GM19438 (cell line): ENCODE measurements at regions not wholly inside any gene's neighbourhood (a gene's known extent, or its start where the extent isn't known, plus 50 kb on each side); places are given as distances from the start of the nearest gene placed in this dataset.

Experiments used
- ATAC-seq: cut with Tn5 transposase; IDR thresholded peaks from one replicate; pipeline ENCODE4 v1.9.1; 2021; ENCODE audit warnings: low read depth; ENCODE audit not compliant: unreplicated experiment

GRCh38 chr7:32273297-32273696, 203.1 kb upstream of the PDE1C start:
- ATAC-seq, result peak; percentile 60

- no peak for ATAC-seq
These were observed 196.8 kb upstream of the PDE1C start for GRCh38 chr7:32266932-32267475.

GRCh38 chr7:32264702-32265284, 194.6 kb upstream of the PDE1C start:
- no peak for ATAC-seq

GRCh38 chr7:32263611-32264010, 193.4 kb upstream of the PDE1C start:
- ATAC-seq, result no peak

GRCh38 chr7:32262315-32262714, 192.1 kb upstream of the PDE1C start:
- no peak for ATAC-seq

- peak; percentile 94 for ATAC-seq
These were observed 189.9 kb upstream of the PDE1C start for GRCh38 chr7:32259931-32260596.

- ATAC-seq, result no peak
These were observed 188.1 kb upstream of the PDE1C start for GRCh38 chr7:32258265-32258664.

GRCh38 chr7:32257621-32258020, 187.4 kb upstream of the PDE1C start:
- no peak for ATAC-seq

- ATAC-seq, result no peak
These were observed 186.6 kb upstream of the PDE1C start for GRCh38 chr7:32256811-32257210.

- no peak for ATAC-seq
These were observed 186.2 kb upstream of the PDE1C start for GRCh38 chr7:32256376-32256775.

- no peak for ATAC-seq
These were observed 184.8 kb upstream of the PDE1C start for GRCh38 chr7:32255036-32255435.

GRCh38 chr7:32253299-32253698, 183.1 kb upstream of the PDE1C start:
- ATAC-seq, result no peak

- ATAC-seq, result no peak
These were observed 181.5 kb upstream of the PDE1C start for GRCh38 chr7:32251659-32252058.

GRCh38 chr7:32250471-32251260, 180.5 kb upstream of the PDE1C start:
- no peak for ATAC-seq

GRCh38 chr7:32250003-32250402, 179.8 kb upstream of the PDE1C start:
- no peak for ATAC-seq

GRCh38 chr7:32248522-32248921, 178.3 kb upstream of the PDE1C start:
- ATAC-seq, result no peak

GRCh38 chr7:32244806-32245345, 174.7 kb upstream of the PDE1C start:
- no peak for ATAC-seq

- no peak for ATAC-seq
These were observed 173.6 kb upstream of the PDE1C start for GRCh38 chr7:32243687-32244290.

- ATAC-seq, result no peak
These were observed 172.2 kb upstream of the PDE1C start for GRCh38 chr7:32242436-32242835.

- ATAC-seq, result no peak
These were observed 171.4 kb upstream of the PDE1C start for GRCh38 chr7:32241636-32242035.

GRCh38 chr7:32239764-32240163, 169.6 kb upstream of the PDE1C start:
- ATAC-seq, result no peak
